Activated naive CD4-positive, alpha-beta T cell treated with anti-CD3 and anti-CD28 coated beads, Interleukin-2, amount 10 ng/mL, durations not matched to agents 7 days and 5 days (primary cell): ENCODE measurements at regions not wholly inside any gene's neighbourhood (a gene's known extent, or its start where the extent isn't known, plus 50 kb on each side); places are given as distances from the start of the nearest gene placed in this dataset.

Experiments used
- CTCF ChIA-PET: fragments of 350-600 bp; sonication (Branson Sonifier 250); formaldehyde crosslinking; loops from one replicate; lab custom pipeline; 2021; ENCODE audit warnings: antibody characterized with exemption; lab: Charles Lee
- DNase-seq: peaks from one replicate; pipeline ENCODE4 v3.0.0-alpha.2; 2020
- H3K27ac Mint-ChIP-seq: one replicate; pipeline ENCODE4 v1.8.0; 2021; ENCODE audit warnings: mild to moderate bottlenecking, moderate library complexity, mixed read lengths
- H3K27me3 Mint-ChIP-seq: one replicate; pipeline ENCODE4 v1.8.0; 2021; ENCODE audit warnings: mild to moderate bottlenecking, mixed read lengths
- H3K36me3 Mint-ChIP-seq: one replicate; pipeline ENCODE4 v1.8.0; 2021; ENCODE audit warnings: mixed read lengths
- H3K4me1 Mint-ChIP-seq: one replicate; pipeline ENCODE4 v1.8.0; 2021; ENCODE audit warnings: mixed read lengths
- H3K4me3 Mint-ChIP-seq: one replicate; pipeline ENCODE4 v1.8.0; 2021; ENCODE audit warnings: mild to moderate bottlenecking, moderate library complexity, mixed read lengths
- H3K9me3 Mint-ChIP-seq: one replicate; pipeline ENCODE4 v1.8.0; 2021; ENCODE audit warnings: mixed read lengths

DNA sequence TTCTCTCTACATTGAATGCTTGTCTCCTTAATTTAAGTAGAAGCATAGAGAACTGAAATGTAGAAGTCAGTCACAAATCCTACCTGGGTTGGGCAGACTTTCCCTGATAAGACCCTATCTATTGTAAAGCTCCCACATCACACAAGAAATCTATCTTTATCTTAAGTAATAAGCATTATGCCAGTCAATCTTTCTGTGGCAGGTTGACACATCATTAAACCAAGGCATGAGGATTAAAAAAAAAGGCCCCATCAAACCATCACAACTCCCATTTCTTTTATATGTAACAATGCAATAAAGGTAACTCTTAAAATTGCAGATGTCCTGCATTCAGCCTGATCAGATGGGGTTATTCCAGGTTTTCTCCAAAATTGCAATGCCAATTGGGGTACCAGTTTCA lies 311.8 kb downstream of the TOX3 start:
- Mint-ChIP-seq H3K4me3 (no peak overlapping the region), H3K9me3 (peaks cover 2% of the 10 kb centered on the region), H3K36me3 (no peaks in the 10 kb centered on the region), H3K4me1 (no peaks in the 10 kb centered on the region), H3K27ac (no peak overlapping the region), H3K27me3 (no peaks in the 10 kb centered on the region)
- no peak for DNase-seq
- CTCF ChIA-PET, result no interaction called here

DNA sequence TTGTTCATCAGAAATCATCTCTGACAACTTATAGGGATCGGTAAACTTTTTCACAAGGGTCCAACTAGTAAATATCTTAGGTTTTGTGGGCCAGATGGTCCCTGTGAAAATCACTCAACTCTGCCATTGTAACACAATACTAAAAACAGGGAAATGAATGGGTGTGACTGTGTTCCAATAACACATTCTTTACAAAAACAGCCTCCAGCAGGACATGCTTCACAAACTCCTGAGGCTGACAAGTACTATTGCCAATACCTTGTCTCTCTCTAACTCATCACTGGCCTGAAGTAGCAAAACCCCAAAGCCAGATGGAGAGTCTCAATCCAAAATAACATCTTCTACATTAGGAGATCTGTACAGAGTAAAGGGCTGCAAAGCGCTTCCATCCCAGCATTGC lies 312.3 kb downstream of the TOX3 start:
- Mint-ChIP-seq H3K27ac (no peak overlapping the region), H3K9me3 (peaks cover 2% of the 10 kb centered on the region), H3K27me3 (no peaks in the 10 kb centered on the region), H3K4me3 (no peak overlapping the region), H3K36me3 (no peaks in the 10 kb centered on the region), H3K4me1 (no peaks in the 10 kb centered on the region)
- CTCF ChIA-PET, result no interaction called here
- no peak for DNase-seq

DNA sequence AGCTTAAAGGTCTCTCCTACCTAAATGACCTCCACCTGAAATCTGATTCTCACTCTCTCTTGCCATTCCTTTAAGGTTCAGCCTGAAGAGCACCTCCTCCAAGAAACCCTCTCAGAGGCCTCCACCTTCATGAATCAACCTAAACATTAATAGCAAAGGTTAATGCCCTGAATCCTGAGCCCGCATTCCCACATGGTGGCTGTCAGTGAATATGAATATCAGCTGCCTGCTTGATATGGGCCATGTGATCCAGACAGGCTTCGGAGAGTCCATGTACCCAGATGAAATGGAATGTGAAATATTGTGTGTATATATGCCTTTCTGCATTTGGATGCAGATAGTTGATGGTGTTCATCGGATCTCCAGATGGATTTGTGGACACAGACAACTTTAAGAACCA lies 317.5 kb downstream of the TOX3 start:
- no peak overlapping the region for H3K27ac Mint-ChIP-seq
- H3K27me3 Mint-ChIP-seq, result no peaks in the 10 kb centered on the region
- no peak overlapping the region for H3K4me3 Mint-ChIP-seq
- peaks cover 3% of the 10 kb centered on the region for H3K9me3 Mint-ChIP-seq
- H3K36me3 Mint-ChIP-seq, result no peaks in the 10 kb centered on the region
- H3K4me1 Mint-ChIP-seq, result no peaks in the 10 kb centered on the region
- CTCF ChIA-PET, result no interaction called here
- DNase-seq, result no peak

DNA sequence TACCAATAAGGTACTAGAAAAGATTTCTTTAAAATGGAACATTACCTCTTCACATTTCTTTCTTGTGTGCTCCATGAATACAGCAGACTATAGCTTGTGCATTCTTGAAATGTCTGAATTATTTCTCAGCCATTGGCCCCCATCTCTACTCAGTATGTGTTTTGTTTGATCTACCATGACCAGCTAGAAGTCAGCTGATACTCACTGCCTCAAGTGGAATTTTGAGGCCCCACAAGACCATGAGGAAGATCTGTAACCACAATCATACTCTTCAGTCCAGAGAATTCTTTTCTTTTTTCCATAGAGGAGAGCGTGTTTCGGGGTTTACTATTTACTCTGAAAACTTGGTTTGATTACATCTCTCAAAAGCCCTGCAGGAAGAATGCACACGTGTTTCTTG lies 319.1 kb downstream of the TOX3 start:
- Mint-ChIP-seq H3K9me3 (peaks cover 3% of the 10 kb centered on the region), H3K27ac (no peak overlapping the region), H3K27me3 (no peaks in the 10 kb centered on the region), H3K36me3 (no peaks in the 10 kb centered on the region), H3K4me1 (no peaks in the 10 kb centered on the region), H3K4me3 (no peak overlapping the region)
- CTCF ChIA-PET, result no interaction called here
- DNase-seq, result no peak

DNA sequence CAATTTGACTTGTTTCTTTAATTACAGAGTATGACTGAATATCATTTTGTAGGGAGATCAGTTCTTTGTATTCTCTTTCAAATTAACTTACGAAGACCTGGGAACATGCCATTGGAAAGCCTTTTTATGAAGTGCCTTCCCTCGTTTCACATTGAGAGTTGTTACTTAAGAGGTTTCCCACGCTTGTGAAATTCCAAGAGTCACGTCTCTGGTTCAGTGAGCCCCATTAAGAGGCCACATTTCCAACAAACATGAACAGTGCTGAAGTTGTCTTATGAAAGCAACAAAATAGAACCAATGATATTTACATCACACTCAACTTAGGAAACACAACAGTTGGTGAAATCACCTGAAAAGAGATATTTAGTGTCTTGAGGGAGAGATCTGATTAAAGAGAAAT lies 334.1 kb downstream of the TOX3 start:
- Mint-ChIP-seq H3K4me1 (no peaks in the 10 kb centered on the region), H3K27ac (no peak overlapping the region), H3K9me3 (peaks cover 11% of the 10 kb centered on the region), H3K36me3 (no peaks in the 10 kb centered on the region), H3K27me3 (no peaks in the 10 kb centered on the region), H3K4me3 (no peak overlapping the region)
- no peak for DNase-seq
- CTCF ChIA-PET, result no interaction called here

DNA sequence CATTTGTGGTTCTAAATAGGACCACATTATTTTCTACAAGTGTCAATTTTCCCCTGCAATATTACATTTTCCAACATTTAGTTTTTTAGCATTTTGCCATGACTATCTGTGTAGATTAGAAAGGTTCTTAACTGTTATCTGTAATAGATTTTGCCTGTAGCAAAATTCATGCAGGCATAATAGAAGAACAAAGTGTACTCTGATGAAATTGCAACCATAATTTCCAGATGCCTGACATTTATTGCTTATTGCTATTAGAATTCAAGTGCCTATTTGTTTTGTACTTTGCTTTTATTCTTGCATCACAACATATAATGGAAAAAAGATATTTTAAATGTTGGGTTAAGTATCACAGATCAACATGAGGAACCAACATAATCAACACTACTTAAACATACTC lies 337.7 kb downstream of the TOX3 start:
- Mint-ChIP-seq H3K27me3 (no peaks in the 10 kb centered on the region), H3K27ac (no peak overlapping the region), H3K36me3 (no peaks in the 10 kb centered on the region), H3K4me3 (no peak overlapping the region), H3K9me3 (peaks cover 4% of the 10 kb centered on the region), H3K4me1 (no peaks in the 10 kb centered on the region)
- DNase-seq, result no peak
- CTCF ChIA-PET, result no interaction called here

DNA sequence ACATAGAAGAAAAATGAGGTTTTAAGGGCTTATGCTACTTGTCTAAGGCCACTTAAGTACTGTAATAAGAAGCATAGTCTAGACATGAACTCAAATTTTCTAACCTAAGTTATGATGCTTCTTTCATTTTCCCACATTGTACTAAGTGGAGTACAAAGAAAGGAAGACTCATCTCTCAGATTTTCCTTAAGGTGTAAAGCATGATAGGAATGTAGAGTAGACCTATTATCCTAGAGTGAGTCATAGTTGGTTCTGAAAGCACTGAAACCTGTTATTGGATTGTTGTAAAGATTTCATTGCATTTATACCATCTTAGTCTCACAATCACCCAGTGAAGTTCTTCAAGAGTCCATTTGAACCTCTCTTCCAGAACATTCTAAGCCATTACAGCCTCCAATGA lies 343.8 kb downstream of the TOX3 start:
- Mint-ChIP-seq H3K36me3 (no peaks in the 10 kb centered on the region), H3K4me3 (no peak overlapping the region), H3K27me3 (no peaks in the 10 kb centered on the region), H3K4me1 (no peaks in the 10 kb centered on the region), H3K9me3 (no peaks in the 10 kb centered on the region), H3K27ac (no peak overlapping the region)
- no peak for DNase-seq
- CTCF ChIA-PET, result no interaction called here

DNA sequence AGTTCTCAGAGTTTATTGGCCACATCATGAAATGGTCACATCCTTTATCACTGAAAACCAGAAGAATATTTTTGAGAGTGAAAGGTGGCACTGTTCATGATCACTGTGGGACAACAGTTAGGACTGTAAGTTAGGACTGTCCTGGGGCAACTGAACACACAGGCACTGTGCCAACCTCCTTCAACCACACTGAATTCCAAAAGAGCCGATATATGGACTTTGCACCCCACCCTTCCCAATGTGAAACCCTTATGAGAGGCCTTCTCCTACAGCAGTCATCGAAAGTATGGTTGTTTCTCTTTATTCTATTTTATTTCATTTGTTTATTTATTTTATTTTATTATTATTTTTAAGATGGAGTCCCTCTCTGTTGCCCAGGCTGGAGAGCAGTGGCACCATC lies 353.5 kb downstream of the TOX3 start:
- no peaks in the 10 kb centered on the region for H3K27me3 Mint-ChIP-seq
- no peak overlapping the region for H3K27ac Mint-ChIP-seq
- CTCF ChIA-PET, result interaction anchor here (2.4 kb wide), 1 partner anchor 829 kb away, joined by 10 read pairs; no protein-coding TSS in a partner anchor
- DNase-seq, result no peak
- no peaks in the 10 kb centered on the region for H3K36me3 Mint-ChIP-seq
- no peaks in the 10 kb centered on the region for H3K4me1 Mint-ChIP-seq
- no peaks in the 10 kb centered on the region for H3K9me3 Mint-ChIP-seq
- H3K4me3 Mint-ChIP-seq, result no peak overlapping the region

DNA sequence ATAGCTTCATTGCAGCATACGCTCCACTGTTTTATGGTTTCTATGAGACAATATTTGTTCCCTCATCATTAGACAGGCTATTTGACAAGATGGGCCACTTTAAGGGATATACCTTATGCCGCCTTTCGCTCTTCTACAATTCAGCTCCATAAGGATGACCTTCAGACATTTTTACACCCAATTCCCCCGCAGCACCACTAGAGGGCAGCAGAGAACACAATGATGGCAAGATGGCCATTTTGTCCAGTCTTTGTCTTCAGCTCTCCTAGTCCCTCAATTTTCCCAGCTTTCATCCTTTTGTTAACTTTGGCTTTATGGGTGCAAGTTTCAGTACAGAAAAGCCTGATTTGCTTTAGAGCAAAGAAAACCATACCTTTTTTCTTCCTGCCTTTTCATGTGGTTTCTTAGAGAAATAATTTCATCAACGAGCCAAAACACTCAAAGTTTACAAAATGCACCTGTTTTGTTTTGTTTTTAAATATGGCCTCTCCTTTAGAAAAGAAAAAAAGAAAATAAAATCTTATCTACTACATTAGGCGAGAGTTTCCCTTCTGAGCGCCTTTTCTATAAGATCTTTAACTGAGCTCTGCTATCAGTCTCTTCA lies 355.3 kb downstream of the TOX3 start:
- no peaks in the 10 kb centered on the region for H3K9me3 Mint-ChIP-seq
- no peak overlapping the region for H3K27ac Mint-ChIP-seq
- no peaks in the 10 kb centered on the region for H3K36me3 Mint-ChIP-seq
- CTCF ChIA-PET, result interaction anchor here (0.7 to 2.4 kb wide), 11 partner anchors 9 to 1092 kb away, joined by 3 to 21 read pairs (median 5); no protein-coding TSS in a partner anchor
- DNase-seq, result peak; percentile 65
- H3K4me1 Mint-ChIP-seq, result no peaks in the 10 kb centered on the region
- no peaks in the 10 kb centered on the region for H3K27me3 Mint-ChIP-seq
- no peak overlapping the region for H3K4me3 Mint-ChIP-seq

DNA sequence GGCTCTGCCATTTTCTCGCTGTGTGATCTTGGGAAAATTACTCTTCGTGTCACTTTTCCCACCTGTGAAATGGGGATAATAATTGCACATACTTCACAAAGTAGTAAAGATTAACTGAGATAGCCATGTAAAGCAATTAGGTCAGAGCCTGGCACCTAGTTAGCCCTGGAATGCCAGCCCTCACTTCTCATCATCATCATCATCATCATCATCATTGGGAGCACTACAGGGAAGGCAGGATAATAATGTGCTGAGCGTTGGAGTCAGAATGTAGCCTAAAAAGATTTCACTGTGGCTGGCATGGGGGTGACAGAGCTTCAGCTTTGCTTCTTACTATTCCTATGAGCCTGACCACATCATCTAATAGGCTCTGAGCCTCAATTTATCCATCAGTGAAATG lies 362.6 kb downstream of the TOX3 start:
- Mint-ChIP-seq H3K4me1 (no peaks in the 10 kb centered on the region), H3K27me3 (no peaks in the 10 kb centered on the region), H3K36me3 (no peaks in the 10 kb centered on the region), H3K9me3 (no peaks in the 10 kb centered on the region), H3K27ac (no peak overlapping the region), H3K4me3 (no peak overlapping the region)
- no peak for DNase-seq
- CTCF ChIA-PET, result no interaction called here

DNA sequence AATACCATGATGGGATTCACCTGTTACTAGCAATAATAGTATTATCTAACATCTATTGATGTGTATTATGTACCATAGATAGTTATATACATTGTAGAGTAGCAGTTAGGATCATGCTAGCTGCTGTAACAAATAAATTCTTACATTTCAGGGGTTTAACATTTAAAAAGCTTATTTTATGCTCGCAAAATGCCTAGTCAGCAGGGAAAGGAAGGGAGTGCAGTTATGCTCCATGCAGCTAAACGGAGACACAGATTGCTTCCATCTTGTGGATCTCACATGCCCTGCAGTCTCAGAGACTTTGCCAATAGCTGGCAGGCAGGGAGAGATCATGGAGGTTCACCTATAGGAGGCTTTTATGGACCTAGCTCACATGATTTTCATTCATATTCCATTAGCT lies 364.1 kb downstream of the TOX3 start:
- Mint-ChIP-seq H3K4me3 (no peak overlapping the region), H3K27me3 (no peaks in the 10 kb centered on the region), H3K4me1 (no peaks in the 10 kb centered on the region), H3K36me3 (no peaks in the 10 kb centered on the region), H3K9me3 (no peaks in the 10 kb centered on the region), H3K27ac (no peak overlapping the region)
- CTCF ChIA-PET, result interaction anchor here (0.9 kb wide), 1 partner anchor 9 kb away, joined by 5 read pairs; no protein-coding TSS in a partner anchor
- no peak for DNase-seq

DNA sequence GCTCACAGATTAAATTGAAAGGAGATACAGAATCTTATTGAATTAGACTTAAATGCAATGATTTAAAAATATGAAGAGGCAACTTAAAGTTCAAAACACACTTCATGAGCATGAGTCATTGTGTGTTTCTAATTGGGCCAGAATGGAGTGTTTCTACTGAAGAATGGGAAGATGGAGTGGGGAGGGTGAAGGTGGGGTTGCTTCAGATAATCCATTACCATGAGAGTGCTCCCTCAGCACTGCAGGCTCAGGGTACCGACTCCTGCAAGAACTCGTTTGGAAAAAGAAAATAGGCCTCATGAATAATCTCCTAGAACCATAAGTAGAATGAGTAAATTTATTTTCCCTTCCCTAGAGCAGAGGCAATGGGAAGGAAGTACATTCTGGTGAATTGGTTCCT lies 372.8 kb downstream of the TOX3 start:
- Mint-ChIP-seq H3K27me3 (no peaks in the 10 kb centered on the region), H3K36me3 (no peaks in the 10 kb centered on the region), H3K27ac (no peak overlapping the region), H3K4me1 (no peaks in the 10 kb centered on the region), H3K9me3 (peaks cover 3% of the 10 kb centered on the region), H3K4me3 (no peak overlapping the region)
- DNase-seq, result no peak
- CTCF ChIA-PET, result no interaction called here

DNA sequence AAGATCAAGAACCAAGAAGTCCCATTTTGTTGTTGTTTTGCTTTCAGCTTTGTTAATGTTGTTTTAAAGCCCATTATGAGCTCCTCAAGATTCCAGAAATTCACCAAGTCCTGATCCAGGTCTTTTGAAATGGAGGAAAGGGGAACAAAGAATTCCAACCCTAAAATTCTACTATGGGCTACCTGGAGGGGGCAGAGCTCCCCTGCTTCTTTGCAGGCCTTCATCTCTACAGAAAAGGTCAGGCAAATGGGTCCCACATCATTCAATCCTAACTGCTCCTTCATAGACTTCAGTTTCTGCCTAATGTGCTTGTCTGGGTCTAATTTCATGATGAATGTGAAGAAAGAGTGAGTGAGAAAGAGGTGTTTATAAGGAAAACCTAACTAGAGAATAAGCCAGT lies 375.5 kb downstream of the TOX3 start:
- CTCF ChIA-PET, result interaction anchor here (2.3 kb wide), 1 partner anchor 20 kb away, joined by 10 read pairs; no protein-coding TSS in a partner anchor
- H3K9me3 Mint-ChIP-seq, result peaks cover 3% of the 10 kb centered on the region
- H3K27ac Mint-ChIP-seq, result no peak overlapping the region
- no peaks in the 10 kb centered on the region for H3K4me1 Mint-ChIP-seq
- H3K4me3 Mint-ChIP-seq, result no peak overlapping the region
- H3K36me3 Mint-ChIP-seq, result no peaks in the 10 kb centered on the region
- DNase-seq, result no peak
- H3K27me3 Mint-ChIP-seq, result no peaks in the 10 kb centered on the region

DNA sequence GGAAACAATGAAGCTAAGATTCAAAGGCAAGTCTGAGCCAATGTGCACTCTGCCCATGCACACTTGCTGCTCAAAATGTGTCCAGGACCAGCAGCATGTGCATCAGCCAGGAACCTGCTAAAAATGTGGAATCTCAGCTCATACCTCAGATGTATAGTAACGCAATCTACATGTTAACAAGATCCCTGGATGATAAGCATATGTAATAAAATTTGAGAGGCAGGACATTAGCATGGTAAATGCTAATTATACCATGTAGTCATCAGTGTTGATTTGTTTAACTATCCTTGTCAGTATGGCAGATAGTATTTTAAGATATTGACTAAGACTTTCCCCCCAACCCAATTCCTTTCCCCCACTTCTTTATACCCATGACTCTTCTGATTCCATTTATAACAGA lies 379.6 kb downstream of the TOX3 start:
- CTCF ChIA-PET, result no interaction called here
- H3K27ac Mint-ChIP-seq, result no peak overlapping the region
- no peaks in the 10 kb centered on the region for H3K4me1 Mint-ChIP-seq
- H3K36me3 Mint-ChIP-seq, result no peaks in the 10 kb centered on the region
- H3K4me3 Mint-ChIP-seq, result no peak overlapping the region
- no peaks in the 10 kb centered on the region for H3K9me3 Mint-ChIP-seq
- no peak for DNase-seq
- H3K27me3 Mint-ChIP-seq, result no peaks in the 10 kb centered on the region

DNA sequence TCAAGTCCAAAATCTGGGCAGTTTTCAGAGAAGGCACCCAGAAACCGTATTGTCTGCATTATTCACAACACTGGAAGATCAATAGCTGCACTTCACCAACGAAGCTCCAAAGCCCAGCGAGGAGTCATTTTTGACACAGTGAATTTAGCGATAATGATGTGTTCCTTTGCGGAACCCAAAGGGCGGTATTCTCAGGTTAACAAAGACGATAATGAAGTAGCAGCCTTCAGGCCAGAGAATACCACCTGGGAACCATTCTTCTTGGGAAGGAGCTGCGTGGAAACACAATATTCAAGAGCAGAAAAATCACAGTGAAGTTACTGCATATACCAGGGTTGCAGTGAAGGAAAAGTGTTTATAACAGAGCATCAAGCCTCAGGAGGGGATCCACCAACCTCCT lies 381.0 kb downstream of the TOX3 start:
- DNase-seq, result no peak
- Mint-ChIP-seq H3K27me3 (no peaks in the 10 kb centered on the region), H3K36me3 (no peaks in the 10 kb centered on the region), H3K9me3 (peaks cover 3% of the 10 kb centered on the region), H3K4me3 (no peak overlapping the region), H3K27ac (no peak overlapping the region), H3K4me1 (no peaks in the 10 kb centered on the region)
- CTCF ChIA-PET, result no interaction called here

DNA sequence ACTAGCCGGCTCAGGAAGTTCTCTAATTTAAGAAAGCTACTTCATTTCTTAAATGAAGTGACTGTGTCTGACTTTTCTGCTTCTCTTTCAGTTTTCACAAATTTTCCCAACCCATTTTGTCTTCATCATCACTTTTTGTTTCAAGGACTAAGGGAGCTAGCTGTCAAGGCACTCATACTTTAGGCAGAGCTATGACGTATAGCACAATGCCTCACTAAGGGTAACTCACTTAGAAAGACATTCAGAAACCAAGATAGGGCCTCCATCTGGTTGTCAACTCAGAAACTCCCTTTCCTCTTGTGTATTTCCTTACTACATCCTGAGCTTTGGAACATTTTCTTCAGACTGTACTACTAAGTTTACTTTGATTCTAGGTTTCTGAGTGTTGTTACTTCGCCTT lies 397.9 kb downstream of the TOX3 start:
- DNase-seq, result no peak
- CTCF ChIA-PET, result no interaction called here
- Mint-ChIP-seq H3K9me3 (no peaks in the 10 kb centered on the region), H3K27ac (no peak overlapping the region), H3K36me3 (no peaks in the 10 kb centered on the region), H3K4me1 (no peaks in the 10 kb centered on the region), H3K27me3 (no peaks in the 10 kb centered on the region), H3K4me3 (no peak overlapping the region)
